Esophagus squamous epithelium (tissue), 4 donors: ENCODE measurements at regions not wholly inside any gene's neighbourhood (a gene's known extent, or its start where the extent isn't known, plus 50 kb on each side); places are given as distances from the start of the nearest gene placed in this dataset.

Source experiments
- CTCF ChIP-seq, 6 experiments: fragments of 450-650 bp in 4 of 6; fragments of 200-600 bp in 2 of 6; sonication (generic) in 2 of 6; IDR thresholded peaks; one replicate each; pipeline ENCODE4 v1.5.1; 2016 to 2019; ENCODE audit warnings: antibody characterized with exemption in 6 of 6, mild to moderate bottlenecking in 4 of 6, moderate library complexity in 4 of 6
- POLR2A ChIP-seq, 4 donors: fragments of 450-650 bp; IDR thresholded peaks; one replicate each; pipeline ENCODE4 v1.6.1; 2017; ENCODE audit warnings: antibody characterized with exemption in 4 of 4, mild to moderate bottlenecking in 4 of 4, moderate library complexity in 3 of 4

GRCh38 chr14:81619816-81620215, 86.2 kb upstream of the SEL1L start:
- no peak for TF ChIP-seq CTCF (IDR thresholded peaks at IDR 0.05)
- TF ChIP-seq POLR2A (IDR thresholded peaks at IDR 0.05): no peak
